Stimulated activated CD4-positive, alpha-beta T cell treated with anti-CD3 and anti-CD28 coated beads, Interleukin-1b, Interleukin-23, amount 100 ng/mL, for 4 hours (primary cell): ENCODE measurements at regions not wholly inside any gene's neighbourhood (a gene's known extent, or its start where the extent isn't known, plus 50 kb on each side); places are given as distances from the start of the nearest gene placed in this dataset.

Source experiments
- DNase-seq, 2 donors: peaks; one replicate each; pipeline ENCODE4 v3.0.0-alpha.2; 2020; ENCODE audit warnings: low read depth in 2 of 2

DNA sequence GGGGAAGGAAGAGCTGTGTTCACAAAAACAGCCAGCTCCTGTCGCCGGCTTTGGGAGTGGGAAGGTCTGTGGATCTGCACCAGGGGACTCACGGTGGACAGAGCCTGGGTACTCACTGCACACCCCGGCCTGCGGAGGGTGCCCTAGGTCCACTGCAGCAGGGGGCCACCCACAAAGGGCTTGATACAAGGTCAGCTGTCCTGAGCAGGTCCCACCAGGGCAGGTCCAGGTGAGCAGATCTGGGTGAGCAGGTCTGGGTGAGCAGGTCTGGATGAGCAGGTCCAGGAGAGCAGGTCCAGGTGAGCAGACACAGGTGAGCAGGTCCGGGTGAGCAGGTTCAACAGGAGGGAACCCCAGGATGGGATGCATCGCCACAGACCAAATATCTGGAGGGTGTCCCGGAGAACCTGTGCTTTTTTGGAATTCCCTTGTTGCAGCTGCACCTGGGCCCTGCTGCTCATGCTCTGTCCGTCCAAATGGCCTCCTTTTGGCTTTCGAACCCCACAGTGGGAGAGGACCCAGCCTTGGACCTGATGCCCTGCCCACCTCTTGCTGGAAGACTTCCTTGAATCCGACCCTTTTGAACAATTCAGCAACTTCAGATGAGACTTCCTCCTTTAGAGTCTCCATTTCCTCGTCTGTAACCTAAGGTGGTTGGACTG, 485.3 kb downstream of the TBC1D22A start:
- DNase-seq: no peak

DNA sequence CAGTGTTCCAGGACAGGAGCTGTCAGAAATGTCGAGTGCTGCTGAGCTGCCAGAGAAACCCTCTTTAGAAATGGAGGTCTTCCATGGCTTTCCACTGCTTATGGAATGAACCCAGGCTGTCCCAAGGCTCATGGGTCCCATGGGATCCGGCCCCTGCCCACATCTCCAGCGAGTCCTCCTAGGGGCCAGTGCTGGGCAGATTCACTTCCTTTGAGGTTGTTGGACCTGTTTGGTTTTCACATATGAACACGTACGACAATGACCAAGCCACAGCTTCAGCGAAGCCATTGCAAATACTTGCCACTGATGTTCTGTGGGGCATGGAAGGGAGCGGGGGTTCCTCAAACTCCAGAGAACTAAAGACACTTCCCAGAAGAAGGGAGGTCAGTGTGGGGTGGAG, 483.3 kb downstream of the TBC1D22A start:
- DNase-seq: no peak

DNA sequence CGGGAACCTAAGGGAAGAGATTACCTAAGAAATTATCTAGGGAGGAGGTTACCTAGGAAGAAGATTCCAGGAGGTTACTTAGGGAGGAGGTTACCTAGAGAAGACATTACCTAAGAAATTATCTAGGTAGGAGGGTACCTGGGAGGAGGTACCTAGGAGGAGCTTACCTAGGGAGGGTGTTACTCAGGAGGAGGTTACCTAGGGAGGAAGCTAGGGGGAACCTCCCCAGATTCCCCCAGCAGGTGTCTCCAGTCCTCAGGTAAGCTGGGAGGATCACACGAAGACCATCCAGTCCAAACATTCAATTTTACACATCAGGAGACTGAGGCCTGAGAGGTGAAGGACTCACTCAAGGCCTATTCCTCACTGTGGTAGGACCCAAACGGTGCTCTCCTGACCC, 482.8 kb downstream of the TBC1D22A start:
- no peak for DNase-seq

DNA sequence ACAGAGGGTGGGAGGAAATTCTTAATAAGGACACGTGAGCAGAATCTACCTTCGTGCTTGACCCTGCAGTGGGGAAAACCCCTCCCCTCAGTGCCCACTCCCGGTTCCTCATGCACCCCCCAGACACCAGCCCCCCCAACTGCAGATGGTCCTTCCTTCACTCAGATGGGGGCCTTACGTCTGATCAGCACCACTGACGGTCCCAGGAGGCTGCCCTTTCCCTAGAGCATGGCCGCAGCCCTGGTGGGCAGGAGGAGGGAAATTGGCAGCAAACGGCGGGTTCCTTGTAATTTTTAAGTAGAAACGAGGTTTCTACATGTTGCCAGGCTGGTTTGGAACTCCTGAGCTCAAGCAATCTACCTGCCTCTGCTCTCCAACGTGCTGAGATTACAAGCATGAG, 477.7 kb downstream of the TBC1D22A start:
- no peak for DNase-seq

DNA sequence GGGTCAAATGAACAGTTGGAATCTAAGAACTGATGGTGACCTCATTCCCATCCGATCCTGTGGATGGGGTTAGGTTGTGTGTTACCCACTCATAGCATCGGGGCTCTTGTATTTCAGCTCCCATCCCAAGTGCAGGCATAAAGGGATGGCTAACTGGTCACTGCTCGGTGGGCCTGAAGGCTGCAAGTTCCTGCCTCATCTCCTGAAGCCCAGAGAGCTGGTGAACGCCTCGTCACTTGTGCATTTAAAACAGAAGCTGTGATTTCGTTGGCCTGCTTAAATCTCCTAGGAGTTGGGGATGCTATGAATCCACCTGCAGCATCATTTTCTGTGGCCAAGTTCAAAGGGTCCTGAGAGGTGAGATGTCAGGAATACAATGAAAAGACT, 477.0 kb downstream of the TBC1D22A start:
- no peak for DNase-seq

DNA sequence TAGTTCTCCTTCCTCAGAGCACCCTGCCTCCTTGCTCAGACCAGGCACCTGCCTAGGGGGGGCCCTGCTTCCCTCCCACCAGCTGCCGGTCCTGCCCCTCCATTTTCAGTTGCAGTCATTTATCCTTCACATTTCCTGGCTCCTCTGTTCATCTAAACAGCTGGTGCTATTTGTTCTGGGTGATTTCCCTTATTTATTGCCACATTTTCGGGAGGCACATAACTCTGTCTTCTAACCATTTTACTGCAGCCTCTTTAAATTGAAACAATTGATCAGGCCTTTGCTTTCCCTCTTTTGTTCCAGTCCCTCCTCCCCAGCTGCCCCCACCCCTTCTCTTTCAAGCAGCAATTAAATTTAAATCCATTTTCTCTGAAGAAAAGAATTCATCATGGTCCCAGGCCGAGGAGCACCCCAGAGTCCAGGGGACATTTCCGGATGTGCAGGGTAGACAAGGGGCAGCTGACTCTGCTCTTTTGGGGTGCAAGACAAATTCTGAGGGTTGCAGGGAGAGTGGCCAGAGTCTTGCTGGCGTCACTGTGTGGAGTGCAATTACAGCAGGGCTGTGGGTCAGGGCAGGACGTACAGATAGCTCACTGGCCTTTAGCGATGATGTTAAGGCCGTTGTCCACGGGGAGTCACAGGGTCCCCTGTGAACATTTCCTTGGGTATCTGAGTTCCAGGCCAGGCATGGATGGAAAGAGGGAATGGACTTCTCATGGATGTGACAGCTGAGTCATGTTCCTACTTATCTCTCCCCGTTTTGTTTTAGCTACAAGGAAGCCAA, 476.4 kb downstream of the TBC1D22A start:
- DNase-seq: no peak

DNA sequence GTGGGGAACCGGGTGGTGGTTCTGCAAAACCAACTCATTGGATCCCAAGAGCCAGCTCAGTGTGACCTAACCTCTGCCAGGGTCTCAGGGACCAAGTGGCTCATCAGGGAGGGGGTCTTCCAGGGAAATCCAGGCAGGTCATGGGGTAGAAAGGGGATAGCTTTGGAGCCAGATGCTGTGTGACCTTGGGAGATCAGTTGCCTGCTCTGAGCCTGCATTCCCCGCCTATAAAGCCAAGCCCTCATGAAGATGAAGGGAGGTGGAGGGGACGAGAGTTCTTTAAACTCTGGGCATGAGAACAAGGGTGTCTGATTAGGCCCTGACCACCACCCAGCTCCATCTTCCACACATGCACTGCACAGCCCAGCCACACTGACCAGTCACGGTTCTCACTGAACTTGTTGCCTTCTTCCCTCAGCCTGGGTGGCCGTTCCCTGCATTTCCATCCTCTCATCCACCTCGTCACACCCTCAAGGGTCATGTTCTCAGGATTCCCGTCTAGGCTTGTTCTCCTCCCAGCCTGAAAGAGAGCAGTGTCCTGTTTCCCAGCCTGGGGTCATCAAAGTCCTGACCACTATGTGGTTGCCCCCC, 475.5 kb downstream of the TBC1D22A start:
- DNase-seq: no peak

DNA sequence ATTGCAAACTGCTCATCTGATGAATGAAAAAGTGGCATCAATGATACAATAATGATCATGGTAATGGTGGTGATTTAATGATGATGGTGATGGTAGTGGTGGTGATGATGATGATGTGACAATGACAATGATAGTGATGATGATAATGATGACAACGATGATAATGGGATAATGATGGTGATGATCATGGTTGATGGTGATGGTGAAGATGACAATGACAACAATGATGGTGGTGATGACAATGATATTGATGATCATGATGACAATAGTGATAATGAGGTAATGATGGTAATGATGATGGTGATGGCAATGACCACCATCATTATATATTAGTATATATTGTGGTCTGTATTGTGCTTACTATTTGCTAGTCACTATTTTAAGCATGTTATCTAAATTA, 474.3 kb downstream of the TBC1D22A start:
- no peak for DNase-seq

DNA sequence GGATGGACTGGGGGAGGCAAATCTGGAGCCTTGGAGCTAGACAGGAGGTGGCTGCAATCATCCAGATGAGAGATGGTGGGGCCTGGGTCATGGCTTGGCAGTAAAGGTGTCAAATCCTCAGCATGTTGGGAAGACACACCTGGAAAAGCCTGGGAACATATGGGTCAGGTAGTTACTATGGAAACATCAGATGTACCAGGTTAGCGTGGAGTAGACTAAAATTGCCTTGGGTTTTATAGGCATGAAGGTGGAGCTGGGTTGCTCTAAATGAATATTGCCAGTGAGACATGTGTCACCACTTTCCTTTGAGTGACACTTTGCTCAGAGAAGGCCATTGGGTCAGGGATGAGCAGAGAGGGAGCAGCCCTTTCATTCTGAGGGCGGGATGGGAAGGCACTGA, 473.7 kb downstream of the TBC1D22A start:
- DNase-seq: no peak

DNA sequence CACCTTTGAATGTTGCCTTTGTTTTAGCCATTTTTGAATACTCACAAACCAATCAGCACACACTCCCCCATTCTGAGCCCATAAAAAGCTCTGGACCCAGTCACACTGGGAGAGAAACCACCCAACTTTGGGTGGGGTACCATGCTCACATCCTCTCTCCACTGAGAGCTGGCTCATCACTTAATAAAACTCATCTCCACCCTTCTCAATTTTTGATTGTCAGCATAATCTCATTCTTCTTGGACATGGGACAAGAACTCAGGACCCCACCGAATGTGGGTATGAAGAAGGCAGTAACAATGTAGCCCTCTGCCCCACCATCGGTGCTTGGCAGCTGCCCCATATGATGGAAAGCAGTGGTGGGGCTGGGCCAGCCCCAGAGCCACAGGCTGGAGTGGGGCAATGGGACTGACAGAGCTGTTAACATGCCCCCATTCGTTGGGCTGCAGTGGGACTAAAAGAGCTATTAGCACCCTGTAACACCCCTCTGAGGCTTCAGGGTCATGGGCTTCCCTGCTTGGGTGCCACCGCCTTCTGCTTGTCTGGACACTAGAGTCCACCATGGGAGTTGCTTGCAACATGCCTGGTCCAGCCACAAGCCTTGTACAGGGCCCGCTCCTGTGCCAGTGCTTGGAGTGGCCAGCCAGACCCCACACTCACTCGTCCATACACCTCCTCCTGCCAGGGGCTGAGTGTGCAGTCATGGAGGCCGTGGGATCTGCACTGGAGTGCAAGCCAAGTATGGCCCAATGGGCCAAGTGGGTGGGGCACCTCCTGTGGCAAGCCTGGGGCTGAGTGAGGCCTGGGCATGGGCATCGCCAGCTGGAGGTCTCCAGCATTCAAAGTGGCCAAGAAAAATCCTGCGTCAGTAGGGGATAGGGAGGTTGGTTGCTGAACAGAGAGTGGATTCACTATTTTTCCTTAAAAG, 471.1 kb downstream of the TBC1D22A start:
- no peak for DNase-seq

DNA sequence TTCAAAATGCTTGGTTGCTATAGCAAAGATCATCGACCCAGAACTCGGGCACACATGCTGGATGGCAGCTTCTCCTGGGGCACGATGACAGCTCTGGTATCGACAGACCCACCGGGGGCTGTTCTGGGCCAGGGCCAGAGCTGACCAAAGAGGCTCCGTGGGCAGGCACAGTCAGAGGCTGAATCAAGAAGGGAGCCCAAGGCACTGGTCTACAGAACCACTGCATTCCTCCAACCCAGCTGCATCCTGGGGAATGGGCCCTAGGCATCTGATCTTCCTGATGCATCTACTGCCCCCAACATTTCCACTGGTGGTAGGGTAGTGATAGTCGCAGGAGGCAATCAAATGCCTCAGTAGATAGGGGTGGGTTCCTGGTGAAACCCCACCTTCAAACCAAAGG, 470.3 kb downstream of the TBC1D22A start:
- no peak for DNase-seq

DNA sequence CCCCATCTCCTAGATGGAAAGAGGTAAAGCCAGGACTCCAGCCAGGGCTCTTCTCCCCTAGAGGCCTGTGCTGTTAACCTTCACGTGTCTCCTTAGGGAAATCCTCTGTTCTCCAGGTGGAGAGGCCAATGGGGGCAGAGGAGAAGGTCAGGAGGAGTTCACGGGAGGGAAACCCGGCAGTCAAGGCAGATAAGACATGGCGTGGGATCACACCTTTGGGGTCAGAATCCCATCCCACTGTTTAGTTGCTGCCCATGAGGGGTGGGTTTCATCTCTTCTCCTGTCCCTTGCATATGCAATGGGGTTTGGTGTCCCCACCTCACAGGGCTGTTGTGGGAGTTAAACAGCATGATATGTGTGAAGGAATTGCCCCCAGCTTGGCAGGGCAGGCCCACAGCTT, 469.7 kb downstream of the TBC1D22A start:
- DNase-seq: no peak

DNA sequence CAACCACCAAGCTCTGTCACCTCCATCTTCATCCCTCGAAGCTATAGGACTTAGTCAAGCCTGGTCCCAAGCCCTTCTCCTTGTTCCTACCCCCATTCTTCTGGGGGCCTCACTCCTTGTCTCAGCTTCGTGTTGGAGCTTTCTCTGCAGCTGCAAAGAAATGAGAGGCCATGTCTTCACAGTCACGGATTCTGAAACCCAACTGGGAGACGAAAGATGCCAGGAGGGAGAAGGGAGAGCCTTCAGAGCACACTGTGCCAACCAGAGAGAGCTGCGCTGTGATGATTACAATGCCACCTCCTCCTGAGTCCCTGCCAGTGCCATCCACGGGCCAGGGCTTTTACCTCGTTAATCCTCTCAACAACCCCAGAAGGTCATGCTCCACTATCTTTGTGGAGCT, 469.3 kb downstream of the TBC1D22A start:
- no peak for DNase-seq

DNA sequence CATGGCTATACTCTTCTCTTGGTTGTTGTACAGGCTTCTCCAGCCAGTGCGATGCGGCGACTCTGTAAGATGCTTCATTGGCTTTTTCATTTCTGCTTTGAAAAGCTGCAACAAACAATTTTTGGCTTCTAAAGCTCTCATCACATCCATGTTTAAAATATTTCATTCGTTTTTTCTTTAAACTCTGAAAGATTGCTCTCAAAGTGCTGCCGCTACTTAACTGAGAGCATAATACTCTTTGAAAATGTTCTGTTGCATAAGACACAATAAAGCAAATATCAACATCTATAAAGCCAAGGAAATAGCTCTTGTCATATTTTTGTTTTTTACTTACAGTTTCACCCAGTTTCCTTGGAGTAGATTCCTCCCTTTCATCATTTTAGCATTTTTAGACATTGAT, 468.3 kb downstream of the TBC1D22A start:
- no peak for DNase-seq

DNA sequence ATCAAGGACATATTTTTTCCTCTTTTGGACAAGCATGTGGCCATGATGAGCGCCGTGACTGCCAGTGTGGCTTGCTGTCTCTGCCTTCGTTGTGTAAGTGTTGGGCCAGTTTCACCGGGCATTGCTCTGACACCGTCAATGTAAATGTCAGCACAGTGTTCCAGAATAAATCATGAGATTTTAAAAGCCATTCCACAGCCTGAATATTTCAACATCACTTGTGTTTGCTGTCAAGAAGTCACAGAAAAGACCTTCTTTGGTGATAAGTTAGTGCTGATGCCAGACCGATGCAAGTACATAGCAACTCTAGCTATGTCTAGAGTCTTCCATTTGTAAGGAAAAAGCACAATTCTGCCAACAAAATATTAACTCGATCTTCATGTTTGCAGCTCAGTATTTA, 467.8 kb downstream of the TBC1D22A start:
- DNase-seq: no peak

DNA sequence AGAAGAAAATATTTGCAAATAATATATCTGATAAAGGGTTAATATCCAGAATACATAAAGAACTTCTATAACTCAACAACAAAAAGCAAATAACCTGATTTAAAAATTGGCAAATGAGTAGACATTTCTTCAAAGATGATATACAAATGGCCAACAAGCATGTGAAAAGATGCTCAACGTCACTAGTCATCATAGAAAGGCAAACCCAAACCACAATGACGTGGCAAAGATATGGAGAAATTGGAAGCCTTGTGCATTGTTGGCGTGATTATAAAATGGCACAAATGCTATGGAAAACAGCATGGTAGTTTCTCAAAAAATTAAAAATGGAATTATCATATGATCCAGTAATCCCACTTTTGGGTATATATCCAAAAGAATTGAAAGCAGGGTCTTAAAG, 466.3 kb downstream of the TBC1D22A start:
- no peak for DNase-seq

DNA sequence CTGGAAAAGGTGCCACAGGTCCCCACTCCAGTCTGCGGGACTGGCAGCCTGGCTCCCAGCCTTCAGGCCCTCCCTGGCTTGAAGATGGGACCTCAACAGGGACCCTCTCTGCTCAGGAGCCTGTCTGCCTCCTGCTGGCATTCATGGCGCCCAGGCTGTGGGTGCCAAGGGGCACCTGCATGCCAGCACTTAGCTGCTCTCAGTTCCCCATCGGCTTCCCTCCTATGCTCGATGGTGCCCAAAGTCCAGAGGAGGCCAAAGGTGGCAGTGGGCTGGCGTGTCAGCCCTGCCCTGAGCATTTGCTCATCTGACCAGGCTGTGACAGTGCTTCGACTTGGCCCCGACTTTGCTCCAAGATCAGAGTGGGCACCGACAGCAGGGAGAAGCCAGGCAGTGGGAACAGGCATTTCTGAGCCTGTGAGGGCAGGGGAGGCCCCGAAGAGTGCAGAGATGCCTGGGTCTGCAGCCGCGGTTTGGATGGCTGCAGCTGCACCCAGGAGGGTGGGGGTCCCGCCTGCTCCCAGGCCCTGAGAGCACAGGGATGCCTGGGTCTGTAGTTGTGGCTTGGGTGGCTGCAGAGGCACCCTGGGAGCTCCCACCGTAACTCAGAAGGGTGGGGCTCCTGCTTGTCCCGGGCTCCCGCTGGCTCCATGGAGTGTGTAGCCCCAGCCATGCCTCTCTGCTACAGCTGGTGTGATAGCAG, 463.6 kb downstream of the TBC1D22A start:
- no peak for DNase-seq

DNA sequence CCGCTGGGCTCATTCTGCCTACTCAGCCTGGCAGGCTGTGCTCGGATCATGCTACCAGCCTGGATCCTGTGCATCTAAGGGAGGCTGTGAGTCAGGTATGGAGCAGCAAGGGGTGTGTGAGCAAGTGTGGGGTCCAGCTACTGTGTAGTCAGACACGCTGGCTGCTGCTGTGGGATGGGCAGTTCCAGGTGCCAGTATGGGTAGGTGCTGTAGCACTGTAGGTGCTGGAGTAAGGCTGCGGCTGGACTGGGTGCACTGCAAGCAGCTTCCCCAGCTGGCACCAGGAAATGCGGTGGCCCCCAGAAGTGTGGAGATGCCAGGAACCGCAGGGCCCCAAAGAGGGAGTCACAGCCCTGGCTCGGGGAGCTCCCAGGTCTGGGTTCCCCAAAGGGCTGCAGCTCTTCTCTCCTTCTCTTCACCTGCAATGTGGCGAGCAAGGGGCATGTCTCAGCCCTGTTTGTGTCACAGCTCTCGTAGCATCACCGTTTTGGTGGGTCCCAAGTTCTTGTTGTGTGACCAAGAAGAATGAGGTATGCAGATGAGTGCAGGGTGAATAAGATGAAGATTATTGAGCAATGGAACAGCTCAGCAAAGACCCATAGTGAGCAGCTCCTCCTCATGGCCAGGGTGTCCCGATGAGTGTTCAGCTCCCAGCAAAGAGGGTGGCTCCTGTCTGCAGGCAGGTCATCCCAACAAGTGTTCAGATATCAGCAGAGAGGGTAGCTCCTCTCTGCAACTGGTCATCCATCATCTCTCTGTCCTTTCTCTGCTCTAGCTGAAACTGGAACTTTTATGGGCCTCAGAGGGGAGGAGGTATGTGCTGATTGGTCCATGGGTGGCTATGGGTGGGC, 462.9 kb downstream of the TBC1D22A start:
- DNase-seq: no peak
